ENCODE measurements at regions not wholly inside any gene's neighbourhood (a gene's known extent, or its start where the extent isn't known, plus 50 kb on each side); places are given as distances from the start of the nearest gene placed in this dataset.

DNA sequence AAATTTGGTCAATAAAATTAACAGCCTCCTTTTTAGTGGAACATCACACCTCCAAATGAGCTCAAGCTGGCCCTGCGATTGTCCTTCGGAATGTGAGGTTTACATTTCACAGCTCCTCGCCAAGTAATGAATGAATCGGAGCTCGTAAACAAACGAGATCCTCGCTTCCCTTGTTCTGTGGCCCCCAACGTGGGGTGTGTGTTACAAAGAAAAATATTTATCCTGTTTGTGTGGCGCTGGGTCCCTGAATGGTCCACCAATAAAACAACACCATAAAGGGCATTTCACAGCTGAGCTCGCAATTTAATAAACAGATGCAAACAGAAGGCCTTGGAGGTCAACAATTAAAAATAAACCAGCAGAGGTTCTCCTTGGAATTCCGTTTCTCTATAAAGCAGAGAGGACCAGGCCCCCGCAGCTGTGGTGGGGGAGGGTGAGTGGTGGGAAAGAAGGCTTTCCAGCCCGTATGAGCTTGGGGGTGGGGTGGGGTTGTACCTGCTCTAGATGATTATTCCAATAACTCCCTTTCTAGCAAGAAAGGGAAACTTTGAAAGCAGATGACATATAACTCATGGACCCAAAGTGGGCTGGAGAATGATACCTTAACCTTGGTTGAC is 393.9 kb upstream of the SALL1 start (continued):
- TF ChIP-seq ZNF407 (CRISPR knock-in tag; IDR thresholded peaks at IDR 0.05; ENCODE audit: not compliant biosample characterization), result no peak
- TF ChIP-seq ZNF441 (CRISPR knock-in tag; IDR thresholded peaks at IDR 0.05; ENCODE audit: borderline replicate concordance), result no peak
- TF ChIP-seq AFF4 (CRISPR knock-in tag; IDR thresholded peaks at IDR 0.05), result no peak
- TF ChIP-seq ZNF564 (CRISPR knock-in tag; IDR thresholded peaks at IDR 0.05), result no peak
- no peak for TF ChIP-seq ZSCAN12 (CRISPR knock-in tag; IDR thresholded peaks at IDR 0.05)
- TF ChIP-seq ZNF264 (CRISPR knock-in tag; IDR thresholded peaks at IDR 0.05), result no peak
